Heart left ventricle (tissue), 16 donors: ENCODE measurements at regions not wholly inside any gene's neighbourhood (a gene's known extent, or its start where the extent isn't known, plus 50 kb on each side); places are given as distances from the start of the nearest gene placed in this dataset.
A peak's percentile ranks its signal among the peaks of the same experiment; 100 is the strongest.

ENCODE experiments used
- ATAC-seq, 4 donors: fragments of 200-7000 bp; cut with Tn5 transposase; one replicate each; pipeline ENCODE4 v1.9.1; 2020 to 2022; ENCODE audit warnings: moderate library complexity in 4 of 4, mild to moderate bottlenecking in 3 of 4, moderate number of reproducible peaks in 1 of 4
- DNase-seq, 5 donors: peaks; one replicate each; pipeline ENCODE4 v3.0.0-alpha.2; 2020
- H3K27ac ChIP-seq, 12 donors: fragments of 200-600 bp; sonication (generic) in 4 of 12; one replicate each; pipeline versions ENCODE4 v1.5.0 to v1.8.0; 2016 to 2022; ENCODE audit warnings: mild to moderate bottlenecking in 2 of 12
- H3K27me3 ChIP-seq, 9 donors: fragments of 200-600 bp; sonication (generic) in 2 of 9; one replicate each; pipeline versions ENCODE4 v1.5.1 to v1.8.0; 2016 to 2022; ENCODE audit warnings: mild to moderate bottlenecking in 3 of 9
- H3K36me3 ChIP-seq, 9 donors: fragments of 200-600 bp; sonication (generic) in 2 of 9; one replicate each; pipeline versions ENCODE4 v1.5.0 to v1.8.0; 2018 to 2022; ENCODE audit warnings: mild to moderate bottlenecking in 2 of 9
- H3K4me1 ChIP-seq, 12 donors: fragments of 200-600 bp; sonication (generic) in 4 of 12; one replicate each; pipeline versions ENCODE4 v1.5.0 to v1.8.0; 2016 to 2022; ENCODE audit warnings: mild to moderate bottlenecking in 3 of 12
- H3K4me3 ChIP-seq, 12 donors: fragments of 200-600 bp; sonication (generic) in 4 of 12; one replicate each; pipeline versions ENCODE4 v1.5.0 to v1.8.0; 2017 to 2022; ENCODE audit warnings: mild to moderate bottlenecking in 9 of 12, moderate library complexity in 4 of 12
- H3K9me3 ChIP-seq, 12 donors: fragments of 200-600 bp; sonication (generic) in 4 of 12; one replicate each; pipeline versions ENCODE4 v1.5.0 to v1.8.0; 2016 to 2022; ENCODE audit warnings: mild to moderate bottlenecking in 1 of 12
- CTCF ChIP-seq, 12 donors: fragments of 200-600 bp; sonication (generic) in 4 of 12; IDR thresholded peaks; one replicate each; pipeline versions ENCODE4 v1.5.0 to v1.8.0; 2018 to 2022; ENCODE audit warnings: antibody characterized with exemption in 12 of 12, mild to moderate bottlenecking in 5 of 12
- POLR2A ChIP-seq, 2 donors: fragments of 450-650 bp; IDR thresholded peaks; one replicate each; pipeline ENCODE4 v1.6.1; 2017; ENCODE audit warnings: antibody characterized with exemption in 2 of 2, mild to moderate bottlenecking in 2 of 2, moderate library complexity in 2 of 2
- WGBS, 4 donors: extraction: QIAGEN DNeasy Blood & Tissue Kit in 2 of 4; methylation state at CpG; one replicate each; pipeline versions ENCODE4 v1.1.5 to v1.1.7; 2013 to 2018; 5-methylcytosine and 5-hydroxymethylcytosine counted together
- intact Hi-C, 10 donors: fragments of 100-400 bp; cut with DNase I; formaldehyde crosslinking; loops; one replicate each; pipeline versions ENCODE4 v1.11.1 to v1.14.2; 2022
- donor health status: ischemic (EF 13 %, LVEDD 7.1; RV severe dilation, severe dysfunction).
- donor health status: healthy with polysubstance abuse.
- donor health status: DM: no; HTN: yes; CAD: no.
- donor health status: DM: no; HTN: no; CAD: no.
- donor health status: ischemic (EF 25% LVEDD 6.9; RV normal size, moderate dysfunction).
- donor health status: ischemic (EF 25% LVEDD 5.7; RV mildly dilated, moderate dysfunction).
- donor health status: healthy.
- donor health status: DM: yes; HTN: yes; CAD: no.
- donor health status: ischemic (EF 35%, LVEDD 5.7; RV mildly dilated, moderate dysfunction).
- donor health status: nonischemic (EF 11% LVEDD 7.7; RV severe dilation, severe dysfunction).
- donor health status: DM: yes; HTN: yes; CAD: no.
- donor health status: PGD.
- donor health status: ischemic (EF 29% LVEDD 5.4; RV normal size, mild dysfunction).
- donor health status: nonischemic (EF 23%, LVEDD 6.1; RV moderate dilation, normal function).

- intact Hi-C loops: loop anchor here in 7 of 10 donors (2.0 to 10.0 kb wide), 6 partner anchors 143 to 469 kb away; no protein-coding TSS in a partner anchor
- no peak for TF ChIP-seq CTCF (IDR thresholded peaks at IDR 0.05)
- no peak for TF ChIP-seq POLR2A (IDR thresholded peaks at IDR 0.05)
- peaks cover 0 to 7% (median 0%) of the 10 kb centered on the region in 12 donors for H3K9me3 ChIP-seq
- H3K4me1 ChIP-seq: peaks cover 0 to 14% (median 0%) of the 10 kb centered on the region in 12 donors
- no peaks in the 10 kb centered on the region for H3K27me3 ChIP-seq
- no peak overlapping the region for H3K27ac ChIP-seq
- H3K36me3 ChIP-seq: no peaks in the 10 kb centered on the region
- ATAC-seq (no peak), DNase-seq (peak in 1 of 5 donors; percentile 6)
- H3K4me3 ChIP-seq: no peak overlapping the region
- 51 to 59% (median 51%) methylated on average over 6 of the region's 6 CpGs for WGBS, 4 donors
These were observed 167.4 kb downstream of the TMEM26 start for GRCh38 chr10:61285749-61286148.

- TF ChIP-seq POLR2A (IDR thresholded peaks at IDR 0.05) (no peak), CTCF (IDR thresholded peaks at IDR 0.05) (peak; percentile 67 to 92 (median 77))
- Histone ChIP-seq H3K9me3 (no peaks in the 10 kb centered on the region), H3K36me3 (no peaks in the 10 kb centered on the region), H3K27ac (no peak overlapping the region), H3K4me3 (peak overlapping the region in 2 of 12 donors; percentile 6 to 31), H3K27me3 (no peaks in the 10 kb centered on the region), H3K4me1 (peaks cover 0 to 14% (median 0%) of the 10 kb centered on the region in 12 donors)
- intact Hi-C loops: loop anchor here (1.0 to 10.0 kb wide), 10 partner anchors 142 to 468 kb away; no protein-coding TSS in a partner anchor
- WGBS, 4 donors: 17 to 24% (median 20%) methylated on average over 5 of the region's 5 CpGs
- peak in 1 of 5 donors; percentile 10 for DNase-seq
- peak in 1 of 4 donors; percentile 67 for ATAC-seq
These were observed 168.8 kb downstream of the TMEM26 start for GRCh38 chr10:61284222-61284890.

- 67 to 74% (median 71%) methylated on average over 3 of the region's 3 CpGs for WGBS, 4 donors
- TF ChIP-seq CTCF (IDR thresholded peaks at IDR 0.05): no peak
- no peak for TF ChIP-seq POLR2A (IDR thresholded peaks at IDR 0.05)
- DNase-seq (no peak), ATAC-seq (peak in 1 of 4 donors; percentile 43)
- H3K27ac ChIP-seq: no peak overlapping the region
- no peaks in the 10 kb centered on the region for H3K27me3 ChIP-seq
- H3K36me3 ChIP-seq: no peaks in the 10 kb centered on the region
- H3K4me3 ChIP-seq: peak overlapping the region in 1 of 12 donors; percentile 31
- intact Hi-C loops: loop anchor here (1.0 to 10.0 kb wide), 11 partner anchors 141 to 467 kb away; no protein-coding TSS in a partner anchor
- peaks cover 0 to 14% (median 0%) of the 10 kb centered on the region in 12 donors for H3K4me1 ChIP-seq
- H3K9me3 ChIP-seq: no peaks in the 10 kb centered on the region
These were observed 169.5 kb downstream of the TMEM26 start for GRCh38 chr10:61283481-61284221.

- TF ChIP-seq CTCF (IDR thresholded peaks at IDR 0.05) (no peak), POLR2A (IDR thresholded peaks at IDR 0.05) (no peak)
- Histone ChIP-seq H3K36me3 (no peaks in the 10 kb centered on the region), H3K27ac (no peak overlapping the region), H3K4me1 (peaks cover 0 to 14% (median 0%) of the 10 kb centered on the region in 12 donors), H3K9me3 (no peaks in the 10 kb centered on the region), H3K4me3 (no peak overlapping the region), H3K27me3 (no peaks in the 10 kb centered on the region)
- intact Hi-C loops: loop anchor here (1.0 to 10.0 kb wide), 8 partner anchors 141 to 467 kb away; no protein-coding TSS in a partner anchor
- no peak for DNase-seq
- 85 to 91% (median 89%) methylated on average over 2 of the region's 2 CpGs for WGBS, 4 donors
- no peak for ATAC-seq
These were observed 170.1 kb downstream of the TMEM26 start for GRCh38 chr10:61283066-61283465.
